ENCODE measurements at regions not wholly inside any gene's neighbourhood (a gene's known extent, or its start where the extent isn't known, plus 50 kb on each side); places are given as distances from the start of the nearest gene placed in this dataset.

GRCh38 chr5:107232293-107232692 lies 438.4 kb downstream of the EFNA5 start:
- Histone ChIP-seq H2AFZ (ENCODE audit: low read depth, low read length) (no peak overlapping the region), H3K9me1 (replicated peaks; ENCODE audit: control insufficient read depth, extremely low read depth, insufficient read depth, low read length) (no peaks in the 10 kb centered on the region), H3K36me3 (ENCODE audit: control insufficient read depth in 2 of 2, extremely low read depth in 1 of 2, insufficient read depth in 2 of 2, low read length in 2 of 2) (no peaks in the 10 kb centered on the region), H3K9me3 (replicated peaks; ENCODE audit: control insufficient read depth, insufficient read depth, low read length) (no peaks in the 10 kb centered on the region), H4K20me1 (replicated peaks; ENCODE audit: control insufficient read depth, extremely low read depth, insufficient read depth, low read length) (no peaks in the 10 kb centered on the region), H3K4me3 (replicated peaks in 1 of 3; ENCODE audit: insufficient read depth in 1 of 3, low read depth in 1 of 3, low read length in 3 of 3) (no peak overlapping the region), H3K4me2 (ENCODE audit: insufficient read depth, low read length) (no peak overlapping the region), H3K27ac (ENCODE audit: insufficient read depth, low read depth, low read length) (no peak overlapping the region), H3K9ac (replicated peaks; ENCODE audit: extremely low read depth, insufficient read depth, low read length) (no peak overlapping the region), H3K79me2 (ENCODE audit: control insufficient read depth, insufficient read depth, low read length) (no peaks in the 10 kb centered on the region), H3K27me3 (ENCODE audit: control insufficient read depth in 2 of 2, insufficient read depth in 2 of 2, low read length in 2 of 2) (no peaks in the 10 kb centered on the region), H3K4me1 (ENCODE audit: control insufficient read depth, extremely low read depth, insufficient read depth, low read length) (no peaks in the 10 kb centered on the region)
- no peak for FAIRE-seq
- ChIA-PET POLR2A (no interaction called here), CTCF (interaction anchor here (4.1 kb wide), 1 partner anchor 15 kb away, joined by 22 read pairs; no protein-coding TSS in a partner anchor)
- no TSS peak for BruUV-seq (replicated peaks)
- TF ChIP-seq JUN (IDR thresholded peaks at IDR 0.05; ENCODE audit: borderline replicate concordance, insufficient read depth, insufficient read length, low read depth) (no peak), GATA2 (IDR thresholded peaks at IDR 0.05; ENCODE audit: insufficient read depth, insufficient read length, low read depth, low read length) (no peak), EZH2 (IDR thresholded peaks at IDR 0.05; ENCODE audit: borderline replicate concordance, low read depth, low read length, severe bottlenecking) (no peak), CTCF (IDR thresholded peaks at IDR 0.05; ENCODE audit: extremely low read depth in 1 of 2, insufficient read depth in 1 of 2, low read depth in 1 of 2, low read length in 2 of 2) (no peak), POLR2A (IDR thresholded peaks at IDR 0.05; ENCODE audit: low read depth, low read length) (no peak), MYC (IDR thresholded peaks at IDR 0.05; ENCODE audit: low read depth, low read length) (no peak), FOS (IDR thresholded peaks at IDR 0.05; ENCODE audit: borderline replicate concordance, insufficient read depth, low read length) (no peak), MAX (IDR thresholded peaks at IDR 0.05; ENCODE audit: insufficient read depth, insufficient read length) (no peak), POLR2AphosphoS5 (IDR thresholded peaks at IDR 0.05; ENCODE audit: insufficient read depth, low read depth, low read length) (no peak)
- dilution Hi-C loops (cut with MboI; ENCODE audit: extremely low pct_ligation_motif_present, low sequenced_read_pairs), result no loop called here
- intact Hi-C loops (cut with micrococcal nuclease), result no loop called here
- no peak for DNase-seq (ENCODE audit: low read depth, low spot score)

All from endothelial cell of umbilical vein (primary cell).